NOMO-1 treated with DMSO at 0.1 percent for 48 hours (cell line): ENCODE measurements at regions not wholly inside any gene's neighbourhood (a gene's known extent, or its start where the extent isn't known, plus 50 kb on each side); places are given as distances from the start of the nearest gene placed in this dataset.

ENCODE experiments used
- DNase-seq: peaks from one replicate; lab custom pipeline; 2025; ENCODE audit not compliant: unreplicated experiment; lab: John Stamatoyannopoulos, UW

GRCh38 chr15:66900586-66901310, 164.7 kb upstream of the SMAD3 start:
- no peak for DNase-seq

GRCh38 chr15:66901336-66902100, 163.9 kb upstream of the SMAD3 start:
- peak; percentile 19 for DNase-seq

- no peak for DNase-seq
Measured at GRCh38 chr15:66905185-66905584, 160.2 kb upstream of the SMAD3 start.

- DNase-seq, result no peak
Measured at GRCh38 chr15:66905954-66906353, 159.4 kb upstream of the SMAD3 start.

GRCh38 chr15:66906668-66907614, 158.5 kb upstream of the SMAD3 start:
- DNase-seq, result no peak

- peak; percentile 98 for DNase-seq
Measured at GRCh38 chr15:66907826-66908743, 157.3 kb upstream of the SMAD3 start.

- no peak for DNase-seq
Measured at GRCh38 chr15:66908744-66909095, 156.7 kb upstream of the SMAD3 start.

- DNase-seq, result no peak
Measured at GRCh38 chr15:66909381-66909890, 156.0 kb upstream of the SMAD3 start.

GRCh38 chr15:66911131-66911700, 154.2 kb upstream of the SMAD3 start:
- DNase-seq, result no peak

- peak; percentile 71 for DNase-seq
Measured at GRCh38 chr15:66912001-66912400, 153.4 kb upstream of the SMAD3 start.

GRCh38 chr15:66912441-66912840, 153.0 kb upstream of the SMAD3 start:
- peak; percentile 15 for DNase-seq

- no peak for DNase-seq
Measured at GRCh38 chr15:66917904-66918448, 147.4 kb upstream of the SMAD3 start.

- DNase-seq, result no peak
Measured at GRCh38 chr15:66919421-66919820, 146.0 kb upstream of the SMAD3 start.

GRCh38 chr15:66921319-66921915, 144.0 kb upstream of the SMAD3 start:
- DNase-seq, result peak; percentile 88

- DNase-seq, result no peak
Measured at GRCh38 chr15:66922608-66923007, 142.8 kb upstream of the SMAD3 start.

- no peak for DNase-seq
Measured at GRCh38 chr15:66923438-66923881, 141.9 kb upstream of the SMAD3 start.

GRCh38 chr15:66924889-66925288, 140.5 kb upstream of the SMAD3 start:
- no peak for DNase-seq

GRCh38 chr15:66925721-66926120, 139.7 kb upstream of the SMAD3 start:
- no peak for DNase-seq
